Activated naive CD4-positive, alpha-beta T cell treated with Interleukin-2 at 50 U/mL for 16 hours (primary cell): ENCODE measurements at regions not wholly inside any gene's neighbourhood (a gene's known extent, or its start where the extent isn't known, plus 50 kb on each side); places are given as distances from the start of the nearest gene placed in this dataset.
"Not testable (repeated sequence)": the region's sequence is repeated elsewhere in the genome, so short reads cannot be mapped to it uniquely, and the experiment has no call there.

Experiments used
- DNase-seq: peaks from one replicate; pipeline ENCODE4 v3.0.0-alpha.2; 2020

GRCh38 chr2:16746329-16746728 is 80.7 kb upstream of the CYRIA start:
- DNase-seq = no peak

GRCh38 chr2:16745466-16745865 is 79.8 kb upstream of the CYRIA start:
- DNase-seq = no peak

- no peak for DNase-seq
Observed at GRCh38 chr2:16744521-16744920, 78.9 kb upstream of the CYRIA start.

GRCh38 chr2:16742026-16742425 is 76.4 kb upstream of the CYRIA start:
- no peak for DNase-seq

- no peak for DNase-seq
Observed at GRCh38 chr2:16741498-16741897, 75.9 kb upstream of the CYRIA start.

GRCh38 chr2:16739778-16740581 is 74.3 kb upstream of the CYRIA start:
- DNase-seq = no peak

GRCh38 chr2:16738361-16739225 is 73.0 kb upstream of the CYRIA start:
- no peak for DNase-seq

- DNase-seq = no peak
Observed at GRCh38 chr2:16737812-16738211, 72.2 kb upstream of the CYRIA start.

GRCh38 chr2:16736633-16737032 is 71.0 kb upstream of the CYRIA start:
- DNase-seq = no peak

- no peak for DNase-seq
Observed at GRCh38 chr2:16729335-16729734, 63.7 kb upstream of the CYRIA start.

GRCh38 chr2:16728351-16729136 is 62.9 kb upstream of the CYRIA start:
- DNase-seq = no peak

GRCh38 chr2:16727849-16728248 is 62.2 kb upstream of the CYRIA start:
- DNase-seq = not testable (repeated sequence)

GRCh38 chr2:16727256-16727655 is 61.6 kb upstream of the CYRIA start:
- DNase-seq = no peak

- no peak for DNase-seq
Observed at GRCh38 chr2:16726577-16726976, 60.9 kb upstream of the CYRIA start.

- DNase-seq = no peak
Observed at GRCh38 chr2:16726147-16726546, 60.5 kb upstream of the CYRIA start.

GRCh38 chr2:16725549-16725948 is 59.9 kb upstream of the CYRIA start:
- DNase-seq = no peak

GRCh38 chr2:16722677-16723076 is 57.0 kb upstream of the CYRIA start:
- DNase-seq = no peak

- no peak for DNase-seq
Observed at GRCh38 chr2:16722126-16722525, 56.5 kb upstream of the CYRIA start.

GRCh38 chr2:16721529-16721928 is 55.9 kb upstream of the CYRIA start:
- DNase-seq = not testable (repeated sequence)

- not testable (repeated sequence) for DNase-seq
Observed at GRCh38 chr2:16720737-16721136, 55.1 kb upstream of the CYRIA start.

GRCh38 chr2:16719485-16719808 is 53.8 kb upstream of the CYRIA start:
- DNase-seq = no peak

GRCh38 chr2:16718576-16719484 is 53.2 kb upstream of the CYRIA start:
- no peak for DNase-seq
